Panc1 (cell line): ENCODE measurements at regions not wholly inside any gene's neighbourhood (a gene's known extent, or its start where the extent isn't known, plus 50 kb on each side); places are given as distances from the start of the nearest gene placed in this dataset.

Source experiments
- ATAC-seq: fragments of 200-7000 bp; cut with Tn5 transposase; 2 replicates; pipeline ENCODE4 v1.9.1; 2020; ENCODE audit warnings: mild to moderate bottlenecking, moderate library complexity
- BruUV-seq: library from RNA; stranded (reverse); fragments of 400-500 nt; replicated peaks from 2 replicates; lab custom pipeline; 2021; lab: Mats Ljungman, UMichigan
- CTCF ChIA-PET: fragments of 300-600 bp; sonication (Branson Sonifier 250); formaldehyde crosslinking; loops from one replicate; lab custom pipeline; 2022; ENCODE audit warnings: antibody characterized with exemption; lab: Charles Lee
- POLR2A ChIA-PET: fragments of 300-600 bp; sonication (Branson Sonifier 250); formaldehyde crosslinking; loops from one replicate; lab custom pipeline; 2022; ENCODE audit warnings: antibody characterized with exemption; lab: Charles Lee
- DNase-seq: peaks from one replicate; pipeline ENCODE4 v3.0.0-alpha.2; 2010; ENCODE audit warnings: low read depth, low spot score
- H3K27ac ChIP-seq: 2 replicates; pipeline ENCODE4 v1.5.1; 2011; ENCODE audit warnings: mild to moderate bottlenecking, low read length, inconsistent platforms
- H3K27me3 ChIP-seq: fragments of 200-500 bp; sonication (Bioruptor generic); 2 replicates; pipeline ENCODE4 v1.6.0; 2014; ENCODE audit warnings: low read length, inconsistent platforms; ENCODE audit not compliant: control insufficient read depth, insufficient read depth
- H3K36me3 ChIP-seq: fragments of 200-500 bp; sonication (Bioruptor generic); 2 replicates; pipeline ENCODE4 v1.5.1; 2014; ENCODE audit warnings: inconsistent platforms, mild to moderate bottlenecking, low read length, moderate library complexity; ENCODE audit not compliant: control insufficient read depth, insufficient read depth
- H3K4me1 ChIP-seq: 2 replicates; pipeline ENCODE4 v1.5.1; 2011; ENCODE audit warnings: inconsistent platforms, mild to moderate bottlenecking, low read length, moderate library complexity; ENCODE audit not compliant: control insufficient read depth, insufficient read depth
- H3K4me3 ChIP-seq, 2 experiments: 2 replicates each; pipeline ENCODE4 v1.5.1; 2011 to 2012; ENCODE audit warnings: low read depth in 2 of 2, low read length in 2 of 2, mild to moderate bottlenecking in 2 of 2, inconsistent platforms in 1 of 2, moderate library complexity in 1 of 2
- H3K9me3 ChIP-seq: fragments of 200-500 bp; sonication (Bioruptor generic); 2 replicates; pipeline ENCODE4 v1.5.1; 2014; ENCODE audit warnings: low read depth, mild to moderate bottlenecking, inconsistent platforms, low read length, moderate library complexity; ENCODE audit not compliant: control insufficient read depth, insufficient read depth
- CTCF ChIP-seq: fragments of 450-650 bp; IDR thresholded peaks from 2 replicates; pipeline ENCODE4 v1.5.1; 2017; ENCODE audit warnings: mild to moderate bottlenecking
- POLR2AphosphoS5 ChIP-seq: IDR thresholded peaks from 2 replicates; pipeline ENCODE4 v1.6.1; 2012; ENCODE audit warnings: mild to moderate bottlenecking, low read depth, low read length, moderate library complexity
- SIN3A ChIP-seq: IDR thresholded peaks from 2 replicates; pipeline ENCODE4 v1.6.1; 2012; ENCODE audit warnings: low read depth, mild to moderate bottlenecking, low read length, moderate library complexity, borderline replicate concordance; ENCODE audit not compliant: insufficient read depth
- TCF7L2 ChIP-seq: IDR thresholded peaks from 2 replicates; pipeline ENCODE4 v1.6.1; 2011; ENCODE audit warnings: mild to moderate bottlenecking, low read depth, low read length, inconsistent platforms
- in situ Hi-C: cut with HindIII; loops from 2 replicates; pipeline ENCODE4 v1.10.0; 2016; ENCODE audit warnings: low sequenced_read_pairs, low pct_unique_long_range_greater_than_20kb
- intact Hi-C: fragments of 100-400 bp; cut with micrococcal nuclease; formaldehyde crosslinking; loops from one replicate; pipeline ENCODE4 v1.10.0; 2022; ENCODE audit not compliant: unreplicated experiment
- TF ChIP-seq, protein P1 (sequence below), 2 experiments: IDR thresholded peaks; 2 replicates each; pipeline ENCODE4 v1.6.1; 2011 to 2012; ENCODE audit warnings: low read depth in 2 of 2, control low read depth in 1 of 2, low read length in 1 of 2, mild to moderate bottlenecking in 1 of 2, moderate library complexity in 1 of 2; ENCODE audit not compliant: insufficient read depth in 1 of 2

DNA sequence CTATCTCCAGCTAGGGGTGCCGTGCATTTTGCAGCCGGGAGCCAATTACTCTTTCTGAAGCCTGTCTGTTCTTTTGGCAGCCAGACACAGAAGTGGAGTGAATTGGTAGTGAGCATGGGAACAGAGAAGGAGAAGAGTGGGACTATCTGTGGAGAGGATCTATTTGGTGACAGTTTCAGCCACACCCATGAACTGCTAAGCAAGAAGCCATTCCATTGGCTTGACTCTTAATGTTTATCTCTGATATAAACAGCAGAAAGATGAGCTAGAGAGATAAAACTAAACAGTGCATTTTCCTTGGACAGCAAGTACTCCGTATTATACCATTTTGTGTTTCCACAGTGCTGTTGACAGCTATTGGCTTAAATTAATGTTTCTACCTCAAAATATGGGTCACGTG, 259.6 kb upstream of the THUMPD2 start:
- no peaks in the 10 kb centered on the region for H3K27me3 ChIP-seq
- TF ChIP-seq, protein P1, sequence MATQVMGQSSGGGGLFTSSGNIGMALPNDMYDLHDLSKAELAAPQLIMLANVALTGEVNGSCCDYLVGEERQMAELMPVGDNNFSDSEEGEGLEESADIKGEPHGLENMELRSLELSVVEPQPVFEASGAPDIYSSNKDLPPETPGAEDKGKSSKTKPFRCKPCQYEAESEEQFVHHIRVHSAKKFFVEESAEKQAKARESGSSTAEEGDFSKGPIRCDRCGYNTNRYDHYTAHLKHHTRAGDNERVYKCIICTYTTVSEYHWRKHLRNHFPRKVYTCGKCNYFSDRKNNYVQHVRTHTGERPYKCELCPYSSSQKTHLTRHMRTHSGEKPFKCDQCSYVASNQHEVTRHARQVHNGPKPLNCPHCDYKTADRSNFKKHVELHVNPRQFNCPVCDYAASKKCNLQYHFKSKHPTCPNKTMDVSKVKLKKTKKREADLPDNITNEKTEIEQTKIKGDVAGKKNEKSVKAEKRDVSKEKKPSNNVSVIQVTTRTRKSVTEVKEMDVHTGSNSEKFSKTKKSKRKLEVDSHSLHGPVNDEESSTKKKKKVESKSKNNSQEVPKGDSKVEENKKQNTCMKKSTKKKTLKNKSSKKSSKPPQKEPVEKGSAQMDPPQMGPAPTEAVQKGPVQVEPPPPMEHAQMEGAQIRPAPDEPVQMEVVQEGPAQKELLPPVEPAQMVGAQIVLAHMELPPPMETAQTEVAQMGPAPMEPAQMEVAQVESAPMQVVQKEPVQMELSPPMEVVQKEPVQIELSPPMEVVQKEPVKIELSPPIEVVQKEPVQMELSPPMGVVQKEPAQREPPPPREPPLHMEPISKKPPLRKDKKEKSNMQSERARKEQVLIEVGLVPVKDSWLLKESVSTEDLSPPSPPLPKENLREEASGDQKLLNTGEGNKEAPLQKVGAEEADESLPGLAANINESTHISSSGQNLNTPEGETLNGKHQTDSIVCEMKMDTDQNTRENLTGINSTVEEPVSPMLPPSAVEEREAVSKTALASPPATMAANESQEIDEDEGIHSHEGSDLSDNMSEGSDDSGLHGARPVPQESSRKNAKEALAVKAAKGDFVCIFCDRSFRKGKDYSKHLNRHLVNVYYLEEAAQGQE (IDR thresholded peaks at IDR 0.05; ENCODE audit: insufficient read depth in 1 of 2, low read depth in 2 of 2, low read length in 1 of 2) = no peak
- no peak for TF ChIP-seq CTCF
- no peak overlapping the region for H3K4me3 ChIP-seq
- H3K36me3 ChIP-seq = no peaks in the 10 kb centered on the region
- in situ Hi-C loops = no loop called here
- H3K9me3 ChIP-seq = no peaks in the 10 kb centered on the region
- CTCF ChIA-PET = no interaction called here
- POLR2A ChIA-PET = no interaction called here
- no peak for DNase-seq
- no peak for ATAC-seq
- no peak overlapping the region for H3K27ac ChIP-seq
- H3K4me1 ChIP-seq = no peaks in the 10 kb centered on the region
- intact Hi-C loops = no loop called here
- no TSS peak for BruUV-seq

GRCh38 chr2:40037303-40037702, 258.2 kb upstream of the THUMPD2 start:
- CTCF ChIA-PET = no interaction called here
- Histone ChIP-seq H3K4me3 (no peak overlapping the region), H3K27ac (no peak overlapping the region), H3K4me1 (no peaks in the 10 kb centered on the region), H3K36me3 (no peaks in the 10 kb centered on the region), H3K27me3 (no peaks in the 10 kb centered on the region), H3K9me3 (no peaks in the 10 kb centered on the region)
- DNase-seq (no peak), ATAC-seq (no peak)
- no TSS peak for BruUV-seq
- intact Hi-C loops = no loop called here
- in situ Hi-C loops = no loop called here
- TF ChIP-seq, protein P1 (IDR thresholded peaks at IDR 0.05; ENCODE audit: insufficient read depth in 1 of 2, low read depth in 2 of 2, low read length in 1 of 2) = no peak
- TF ChIP-seq TCF7L2 (no peak), POLR2AphosphoS5 (no peak), CTCF (no peak), SIN3A (no peak)
- POLR2A ChIA-PET = interaction anchor here (0.7 kb wide), 1 partner anchor 59 kb away, joined by 3 read pairs; no protein-coding TSS in a partner anchor
